ENCODE measurements at regions not wholly inside any gene's neighbourhood (a gene's known extent, or its start where the extent isn't known, plus 50 kb on each side); places are given as distances from the start of the nearest gene placed in this dataset.

DNA sequence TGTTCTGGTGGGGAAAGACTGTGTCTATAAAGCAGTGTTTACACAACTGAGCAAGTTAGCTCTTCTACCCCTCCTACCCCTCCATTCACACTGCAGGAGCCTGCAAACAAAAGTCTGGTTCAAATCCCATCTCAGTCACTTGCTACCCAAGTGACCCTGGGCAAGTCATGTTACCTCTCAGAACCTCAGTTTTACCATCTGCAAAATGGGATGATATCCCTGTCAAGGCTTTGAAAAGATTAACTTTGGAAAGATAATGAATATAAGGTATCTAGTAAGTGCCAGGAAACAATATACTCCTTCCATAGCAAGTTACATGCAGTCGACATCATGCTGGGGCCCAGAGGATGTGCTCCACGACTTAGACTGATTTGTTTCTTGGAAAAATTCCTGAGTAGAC is 161.5 kb downstream of the SEC61B start:
- TF ChIP-seq CTCF (IDR thresholded peaks at IDR 0.05 in 4 of 5, conservative IDR thresholded peaks at IDR 0.05 in 1 of 5) (no peak), POLR2A (IDR thresholded peaks at IDR 0.05) (no peak)
